ENCODE measurements at regions not wholly inside any gene's neighbourhood (a gene's known extent, or its start where the extent isn't known, plus 50 kb on each side); places are given as distances from the start of the nearest gene placed in this dataset.

GRCh38 chr18:39780774-39781173 lies 2174.3 kb upstream of the PIK3C3 start:
- H3K27ac ChIP-seq: no peak overlapping the region
- H3K36me3 ChIP-seq: no peaks in the 10 kb centered on the region
- no peaks in the 10 kb centered on the region for H3K9me3 ChIP-seq
- H3K4me3 ChIP-seq: no peak overlapping the region
- no peak for TF ChIP-seq POLR2AphosphoS5 (IDR thresholded peaks at IDR 0.05)
- TF ChIP-seq CTCF (IDR thresholded peaks at IDR 0.05): no peak
- no peak for TF ChIP-seq POLR2A (IDR thresholded peaks at IDR 0.05)
- intact Hi-C loops (cut with DNase I; ENCODE audit: low total_unique reads): no loop called here
- DNase-seq (ENCODE audit: low spot score in 2 of 2): no peak
- no peaks in the 10 kb centered on the region for H3K27me3 ChIP-seq
- H3K4me1 ChIP-seq: no peaks in the 10 kb centered on the region

- no peaks in the 10 kb centered on the region for H3K27me3 ChIP-seq
- H3K9me3 ChIP-seq: no peaks in the 10 kb centered on the region
- H3K27ac ChIP-seq: no peak overlapping the region
- no peaks in the 10 kb centered on the region for H3K4me1 ChIP-seq
- no peaks in the 10 kb centered on the region for H3K36me3 ChIP-seq
- TF ChIP-seq POLR2AphosphoS5 (IDR thresholded peaks at IDR 0.05) (no peak), CTCF (IDR thresholded peaks at IDR 0.05) (no peak), POLR2A (IDR thresholded peaks at IDR 0.05) (no peak)
- intact Hi-C loops (cut with DNase I; ENCODE audit: low total_unique reads): no loop called here
- no peak for DNase-seq (ENCODE audit: low spot score in 2 of 2)
- H3K4me3 ChIP-seq: no peak overlapping the region
Measured at GRCh38 chr18:39779926-39780325, 2175.1 kb upstream of the PIK3C3 start.

- no peaks in the 10 kb centered on the region for H3K27me3 ChIP-seq
- intact Hi-C loops (cut with DNase I; ENCODE audit: low total_unique reads): no loop called here
- H3K27ac ChIP-seq: no peak overlapping the region
- no peak for DNase-seq (ENCODE audit: low spot score in 2 of 2)
- H3K9me3 ChIP-seq: no peaks in the 10 kb centered on the region
- TF ChIP-seq CTCF (IDR thresholded peaks at IDR 0.05) (no peak), POLR2AphosphoS5 (IDR thresholded peaks at IDR 0.05) (no peak), POLR2A (IDR thresholded peaks at IDR 0.05) (no peak)
- no peaks in the 10 kb centered on the region for H3K36me3 ChIP-seq
- H3K4me3 ChIP-seq: no peak overlapping the region
- H3K4me1 ChIP-seq: no peaks in the 10 kb centered on the region
Measured at GRCh38 chr18:39776766-39777165, 2178.3 kb upstream of the PIK3C3 start.

GRCh38 chr18:39774957-39775598 lies 2180.0 kb upstream of the PIK3C3 start:
- H3K36me3 ChIP-seq: no peaks in the 10 kb centered on the region
- H3K27ac ChIP-seq: no peak overlapping the region
- H3K4me1 ChIP-seq: no peaks in the 10 kb centered on the region
- intact Hi-C loops (cut with DNase I; ENCODE audit: low total_unique reads): no loop called here
- H3K9me3 ChIP-seq: no peaks in the 10 kb centered on the region
- no peak for TF ChIP-seq POLR2A (IDR thresholded peaks at IDR 0.05)
- no peak for TF ChIP-seq POLR2AphosphoS5 (IDR thresholded peaks at IDR 0.05)
- TF ChIP-seq CTCF (IDR thresholded peaks at IDR 0.05): no peak
- no peak overlapping the region for H3K4me3 ChIP-seq
- DNase-seq (ENCODE audit: low spot score in 2 of 2): no peak
- no peaks in the 10 kb centered on the region for H3K27me3 ChIP-seq

GRCh38 chr18:39773646-39774045 lies 2181.4 kb upstream of the PIK3C3 start:
- H3K4me3 ChIP-seq: no peak overlapping the region
- no peak for TF ChIP-seq POLR2A (IDR thresholded peaks at IDR 0.05)
- no peak for TF ChIP-seq CTCF (IDR thresholded peaks at IDR 0.05)
- no peak for TF ChIP-seq POLR2AphosphoS5 (IDR thresholded peaks at IDR 0.05)

More at GRCh38 chr18:39773646-39774045, 2181.4 kb upstream of the PIK3C3 start:
- H3K36me3 ChIP-seq: no peaks in the 10 kb centered on the region
- H3K27ac ChIP-seq: no peak overlapping the region
- H3K4me1 ChIP-seq: no peaks in the 10 kb centered on the region
- no peak for DNase-seq (ENCODE audit: low spot score in 2 of 2)
- H3K27me3 ChIP-seq: no peaks in the 10 kb centered on the region
- intact Hi-C loops (cut with DNase I; ENCODE audit: low total_unique reads): no loop called here
- H3K9me3 ChIP-seq: no peaks in the 10 kb centered on the region
